ENCODE measurements at regions not wholly inside any gene's neighbourhood (a gene's known extent, or its start where the extent isn't known, plus 50 kb on each side); places are given as distances from the start of the nearest gene placed in this dataset.

GRCh38 chr10:28930514-28931495 is 253.5 kb downstream of the BAMBI start:
- DNase-seq, result no peak

GRCh38 chr10:28935061-28935460 is 257.7 kb downstream of the BAMBI start:
- DNase-seq, result no peak

GRCh38 chr10:28937959-28938358 is 260.6 kb downstream of the BAMBI start:
- no peak for DNase-seq

GRCh38 chr10:28938745-28939144 is 261.4 kb downstream of the BAMBI start:
- DNase-seq, result no peak

GRCh38 chr10:28939281-28940157 is 262.2 kb downstream of the BAMBI start:
- DNase-seq, result peak; percentile 97

- peak; percentile 72 for DNase-seq
Measured at GRCh38 chr10:28940158-28940888, 263.0 kb downstream of the BAMBI start.

- no peak for DNase-seq
Measured at GRCh38 chr10:28942012-28942411, 264.7 kb downstream of the BAMBI start.

DNA sequence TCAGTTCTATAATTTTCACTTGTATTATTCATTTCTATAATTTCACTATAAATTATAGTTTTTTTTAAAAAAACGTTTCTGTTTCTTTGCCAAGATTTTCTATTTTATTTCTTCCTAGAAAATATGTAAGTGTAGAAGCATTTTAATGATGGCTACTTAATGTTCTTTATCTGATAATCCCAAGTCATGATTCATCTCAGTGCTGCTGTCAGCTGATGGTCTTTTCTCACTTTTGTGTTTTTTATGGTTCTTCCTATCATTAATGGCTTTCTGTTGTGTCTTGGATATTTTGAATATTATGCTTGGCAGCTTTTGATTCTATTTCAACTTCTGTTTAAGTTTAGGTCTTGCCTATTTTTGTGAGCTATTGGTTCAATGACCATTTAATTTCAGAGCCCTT is 268.6 kb downstream of the BAMBI start:
- no peak for DNase-seq

DNA sequence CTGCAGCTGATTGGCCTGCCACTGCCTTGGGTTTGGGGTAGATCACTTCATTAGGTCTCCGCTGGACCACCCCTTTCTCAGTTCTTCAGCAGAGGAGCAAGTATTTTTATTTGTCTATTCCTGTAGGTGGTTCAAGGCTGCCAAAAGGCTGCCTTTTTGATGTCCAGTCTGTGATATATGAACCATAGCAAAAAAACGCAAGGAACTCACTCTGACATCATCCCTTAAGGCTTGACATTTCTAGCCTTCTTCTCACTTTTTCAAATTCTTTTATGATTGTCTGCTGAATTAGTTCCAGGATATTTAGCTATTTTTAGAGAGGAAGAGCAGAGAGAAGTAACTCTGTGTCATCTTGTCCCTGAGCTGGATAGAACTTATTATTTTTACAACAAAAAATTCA is 269.2 kb downstream of the BAMBI start:
- no peak for DNase-seq

GRCh38 chr10:28947171-28947570 is 269.9 kb downstream of the BAMBI start:
- DNase-seq, result no peak

- DNase-seq, result no peak
Measured at GRCh38 chr10:28948046-28948445, 270.7 kb downstream of the BAMBI start.

GRCh38 chr10:28949005-28950004 is 272.0 kb downstream of the BAMBI start:
- no peak for DNase-seq

DNA sequence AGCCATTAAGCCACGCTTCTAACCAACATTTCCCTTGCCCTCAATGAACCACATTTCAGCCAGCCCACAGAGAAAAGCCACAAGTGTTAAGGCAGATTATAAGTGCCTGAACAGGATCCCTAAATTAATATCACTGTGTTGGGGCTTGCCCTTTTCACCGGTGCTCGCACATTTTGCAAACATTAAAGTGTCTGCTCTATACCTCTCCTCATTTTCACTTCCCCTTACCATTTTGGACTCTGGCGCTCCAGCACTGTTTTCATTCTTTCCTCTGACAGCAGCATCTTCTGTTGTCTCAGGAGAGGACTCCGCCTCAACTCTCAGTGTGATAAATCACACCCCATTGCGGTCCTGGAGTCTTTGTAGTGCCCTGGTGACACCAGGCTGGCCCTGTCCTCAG is 274.2 kb downstream of the BAMBI start:
- no peak for DNase-seq

- DNase-seq, result no peak
Measured at GRCh38 chr10:28952523-28952922, 275.2 kb downstream of the BAMBI start.

DNA sequence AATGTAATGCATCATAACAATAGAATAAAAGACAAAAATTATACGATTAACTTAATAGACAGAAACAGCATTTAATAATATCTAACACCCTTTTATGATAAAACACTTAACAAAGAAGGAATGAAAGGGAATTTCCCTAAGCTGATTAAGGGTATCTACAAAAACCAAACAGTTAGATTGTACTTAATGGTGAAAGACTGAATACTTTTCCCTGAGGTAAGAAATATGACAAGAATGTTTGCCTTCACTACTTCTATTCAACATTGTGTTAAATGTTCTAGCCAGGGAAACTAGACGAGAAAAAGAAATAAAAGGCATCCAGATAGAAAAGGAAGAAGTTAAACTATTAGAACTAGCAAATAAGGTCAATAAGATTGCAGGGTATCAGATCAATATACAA is 276.9 kb downstream of the BAMBI start:
- DNase-seq, result no peak

DNA sequence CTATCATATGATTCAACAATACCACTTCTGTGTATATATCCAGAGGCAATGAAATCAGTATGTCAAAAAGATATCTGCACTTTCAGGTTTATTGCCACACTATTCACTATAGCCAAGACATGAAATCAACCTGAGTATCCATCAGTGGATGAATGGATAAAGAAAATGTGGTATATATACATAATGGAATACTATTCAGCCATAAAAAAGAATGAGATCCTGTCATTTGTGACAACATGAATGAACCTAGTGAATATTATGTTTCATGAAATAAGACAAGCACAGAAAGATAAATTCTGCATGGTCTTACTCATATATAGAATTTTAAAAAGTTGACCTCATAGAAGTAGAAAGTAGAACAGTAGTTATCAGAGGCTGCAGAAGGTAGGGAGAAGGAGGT is 281.1 kb downstream of the BAMBI start:
- DNase-seq, result no peak

DNA sequence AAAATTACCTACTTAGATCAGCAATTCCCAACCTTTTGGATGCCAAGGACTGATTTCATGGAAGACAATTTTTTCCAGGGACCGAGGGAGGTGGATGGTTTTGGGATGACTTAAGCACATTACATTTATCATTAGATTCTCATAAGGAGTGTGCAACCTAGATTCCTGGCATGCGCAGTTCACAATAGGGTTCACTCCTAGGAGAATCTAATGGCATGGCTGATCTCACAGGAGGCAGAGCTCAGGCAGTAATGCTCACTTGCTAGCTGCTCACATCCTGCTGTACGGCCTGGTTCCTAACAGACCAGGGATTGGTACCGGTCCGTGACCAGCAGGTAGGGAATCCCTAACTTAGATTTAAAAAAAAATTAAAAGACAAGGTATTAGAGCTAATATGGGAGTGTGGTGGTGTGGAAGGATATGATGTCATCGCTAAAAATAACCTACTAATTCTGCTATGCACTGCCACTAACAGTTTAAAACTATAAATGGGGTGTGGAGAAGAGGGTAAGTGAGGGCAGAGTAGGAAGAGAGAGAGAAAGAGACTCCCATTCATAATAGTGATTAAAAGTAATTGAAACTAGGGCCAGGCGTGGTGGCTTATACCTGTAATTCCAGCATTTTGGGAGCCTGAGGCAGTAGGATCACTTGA is 282.7 kb downstream of the BAMBI start:
- DNase-seq, result no peak

- no peak for DNase-seq
Measured at GRCh38 chr10:28962768-28963167, 285.4 kb downstream of the BAMBI start.

GRCh38 chr10:28963539-28964221 is 286.4 kb downstream of the BAMBI start:
- DNase-seq, result no peak

GRCh38 chr10:28965937-28966336 is 288.6 kb downstream of the BAMBI start:
- DNase-seq, result no peak

DNA sequence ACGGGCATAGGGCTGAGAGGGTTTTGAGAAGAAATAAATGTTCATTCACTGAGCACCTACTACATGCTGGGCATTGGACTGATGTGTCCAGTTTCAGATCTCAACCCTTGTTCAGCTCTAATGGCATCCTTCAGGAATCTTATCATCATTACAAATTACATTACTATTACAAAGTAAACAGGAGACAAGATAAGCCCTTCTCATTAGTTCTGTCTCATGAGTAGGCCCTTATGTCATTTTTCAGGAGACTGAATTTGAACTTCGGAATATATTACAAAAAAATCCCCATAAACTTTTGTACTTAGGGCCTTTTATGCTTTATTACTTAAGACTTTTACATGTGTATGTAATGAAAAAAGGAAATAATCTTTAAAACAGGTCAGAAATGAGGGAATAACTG is 289.7 kb downstream of the BAMBI start:
- no peak for DNase-seq
